PC-9 (cell line): ENCODE measurements at regions not wholly inside any gene's neighbourhood (a gene's known extent, or its start where the extent isn't known, plus 50 kb on each side); places are given as distances from the start of the nearest gene placed in this dataset.

ENCODE experiments used
- CTCF ChIP-seq: fragments of 200-600 bp; sonication (generic); conservative IDR thresholded peaks from 2 replicates; pipeline ENCODE4 v1.6.1; 2017; ENCODE audit warnings: mixed run types, antibody characterized with exemption, mild to moderate bottlenecking, moderate library complexity
- EZH2 ChIP-seq: fragments of 200-600 bp; sonication (generic); IDR thresholded peaks from 2 replicates; pipeline ENCODE4 v1.8.0; 2017; ENCODE audit warnings: antibody characterized with exemption, low read depth

- TF ChIP-seq CTCF (no peak), EZH2 (no peak)
Measured at GRCh38 chr14:95445676-95446075, 70.8 kb downstream of the SYNE3 start.
